Lower leg skin (tissue), 3 donors: ENCODE measurements at regions not wholly inside any gene's neighbourhood (a gene's known extent, or its start where the extent isn't known, plus 50 kb on each side); places are given as distances from the start of the nearest gene placed in this dataset.

Source experiments
- CTCF ChIP-seq, 3 donors: fragments of 450-650 bp; IDR thresholded peaks; one replicate each; pipeline ENCODE4 v1.5.1; 2016; ENCODE audit warnings: antibody characterized with exemption in 3 of 3, mild to moderate bottlenecking in 3 of 3, moderate library complexity in 2 of 3
- POLR2A ChIP-seq, 2 donors: fragments of 450-650 bp; IDR thresholded peaks; one replicate each; pipeline ENCODE4 v1.6.1; 2016 to 2017; ENCODE audit warnings: antibody characterized with exemption in 2 of 2, mild to moderate bottlenecking in 1 of 2, moderate library complexity in 1 of 2

- TF ChIP-seq CTCF (IDR thresholded peaks at IDR 0.05) (no peak), POLR2A (IDR thresholded peaks at IDR 0.05) (no peak)
These were observed 102.7 kb downstream of the ZWINT start for GRCh38 chr10:56258378-56258777.
